HCT116 (cell line): ENCODE measurements at regions not wholly inside any gene's neighbourhood (a gene's known extent, or its start where the extent isn't known, plus 50 kb on each side); places are given as distances from the start of the nearest gene placed in this dataset.

ENCODE experiments used
- ATAC-seq: fragments of 200-7000 bp; cut with Tn5 transposase; 2 replicates; pipeline ENCODE4 v1.9.1; 2020; ENCODE audit warnings: mild to moderate bottlenecking, moderate library complexity
- BruUV-seq: library from RNA; stranded (reverse); fragments of 400-500 nt; replicated peaks from 2 replicates; lab custom pipeline; 2021; lab: Mats Ljungman, UMichigan
- CTCF ChIA-PET: fragments of 300-600 bp; sonication (Branson Sonifier 250); formaldehyde crosslinking; loops from one replicate; lab custom pipeline; 2021; ENCODE audit warnings: antibody characterized with exemption; lab: Charles Lee
- POLR2A ChIA-PET: fragments of 300-600, 350-600 bp; sonication (Branson Sonifier 250); formaldehyde crosslinking; loops from one replicate; lab custom pipeline; 2021; ENCODE audit warnings: antibody characterized with exemption; lab: Charles Lee
- RAD21 ChIA-PET, 2 experiments: fragments of 300-600 bp; sonication (Branson Sonifier 250); formaldehyde crosslinking; loops; one replicate each; lab custom pipeline; 2023; ENCODE audit warnings: low total read pairs in 2 of 2; ENCODE audit not compliant: uncharacterized antibody in 2 of 2, unreplicated experiment in 2 of 2, low non-redundant PET in 1 of 2; lab: Charles Lee
- DNase-seq: peaks from one replicate; pipeline ENCODE4 v3.0.0-alpha.2; 2010; ENCODE audit warnings: low read depth, low spot score
- H2AFZ ChIP-seq: fragments of 200-600 bp; shearing (Covaris generic), sonication (generic); 2 replicates; pipeline ENCODE4 v1.6.1; 2017; ENCODE audit warnings: low read depth, mixed run types, mixed read lengths, antibody characterized with exemption, low read length; ENCODE audit not compliant: poor library complexity, severe bottlenecking
- H3K27ac ChIP-seq: 2 replicates; pipeline ENCODE4 v1.5.1; 2012; ENCODE audit warnings: low read depth, low read length
- H3K27me3 ChIP-seq: fragments of 200-600 bp; sonication (generic); 2 replicates; pipeline ENCODE4 v1.6.1; 2016; ENCODE audit warnings: mixed run types, low read length, mixed read lengths; ENCODE audit not compliant: insufficient read depth
- H3K36me3 ChIP-seq, 2 experiments: fragments of 200-500 bp in 1 of 2; fragments of 200-600 bp in 1 of 2; sonication (Bioruptor generic) in 1 of 2; sonication (generic) in 1 of 2; 2 replicates each; pipeline versions ENCODE4 v1.5.1 to v1.6.1; 2014 to 2016; ENCODE audit warnings: low read length in 2 of 2, inconsistent platforms in 1 of 2, mixed read lengths in 1 of 2, mixed run types in 1 of 2; ENCODE audit not compliant: insufficient read depth in 2 of 2, control insufficient read depth in 1 of 2
- H3K4me1 ChIP-seq, 2 experiments: fragments of 200-600 bp in 1 of 2; sonication (generic) in 1 of 2; 2 replicates each; pipeline versions ENCODE4 v1.5.1 to v1.6.1; 2012 to 2017; ENCODE audit warnings: low read length in 2 of 2, inconsistent platforms in 1 of 2, mild to moderate bottlenecking in 1 of 2, mixed read lengths in 1 of 2, mixed run types in 1 of 2, moderate library complexity in 1 of 2; ENCODE audit not compliant: insufficient read depth in 2 of 2, control insufficient read depth in 1 of 2
- H3K4me2 ChIP-seq: fragments of 200-600 bp; sonication (generic); 2 replicates; pipeline ENCODE4 v1.6.1; 2017; ENCODE audit warnings: mixed run types, low read length, mixed read lengths
- H3K4me3 ChIP-seq, 2 experiments: fragments of 200-600 bp in 1 of 2; sonication (generic) in 1 of 2; replicated peaks in 1 of 2; 2 replicates each; pipeline ENCODE4 v1.5.1; 2011 to 2016; ENCODE audit warnings: low read length in 2 of 2, control low read depth in 1 of 2, low read depth in 1 of 2, mild to moderate bottlenecking in 1 of 2, mixed read lengths in 1 of 2, mixed run types in 1 of 2
- H3K79me2 ChIP-seq: fragments of 200-600 bp; sonication (generic); 2 replicates; pipeline ENCODE4 v1.6.1; 2017; ENCODE audit warnings: mild to moderate bottlenecking, mixed run types, low read length, moderate library complexity, mixed read lengths; ENCODE audit not compliant: insufficient read depth
- H3K9ac ChIP-seq: fragments of 200-600 bp; sonication (generic); 2 replicates; pipeline ENCODE4 v1.6.1; 2016; ENCODE audit warnings: low read length, mixed read lengths
- H3K9me2 ChIP-seq: fragments of 200-600 bp; sonication (generic), shearing (Covaris generic); 2 replicates; pipeline ENCODE4 v1.6.1; 2017; ENCODE audit warnings: mixed run types, mild to moderate bottlenecking, moderate library complexity; ENCODE audit not compliant: insufficient read depth
- H3K9me3 ChIP-seq, 2 experiments: fragments of 200-500 bp in 1 of 2; fragments of 200-600 bp in 1 of 2; sonication (Bioruptor generic) in 1 of 2; sonication (generic) in 1 of 2; 2 replicates each; pipeline ENCODE4 v1.6.1; 2014 to 2017; ENCODE audit warnings: low read length in 2 of 2, mixed read lengths in 2 of 2, inconsistent platforms in 1 of 2, low read depth in 1 of 2, mild to moderate bottlenecking in 1 of 2, mixed run types in 1 of 2, moderate library complexity in 1 of 2; ENCODE audit not compliant: control insufficient read depth in 1 of 2, insufficient read depth in 1 of 2
- H4K20me1 ChIP-seq: fragments of 200-600 bp; sonication (generic), shearing (Covaris generic); 2 replicates; pipeline ENCODE4 v1.6.1; 2017; ENCODE audit warnings: mixed run types, mild to moderate bottlenecking, moderate library complexity; ENCODE audit not compliant: insufficient read depth
- ATF3 ChIP-seq: IDR thresholded peaks from 2 replicates; pipeline ENCODE4 v1.6.1; 2012
- CBX3 ChIP-seq: IDR thresholded peaks from 2 replicates; pipeline ENCODE4 v1.6.1; 2012; ENCODE audit warnings: low read depth
- CEBPB ChIP-seq: IDR thresholded peaks from 2 replicates; pipeline ENCODE4 v1.6.1; 2012; ENCODE audit warnings: low read depth
- EGR1 ChIP-seq: IDR thresholded peaks from 2 replicates; pipeline ENCODE4 v1.6.1; 2012; ENCODE audit warnings: low read depth
- EZH2phosphoT487 ChIP-seq: fragments of 200-600 bp; IDR thresholded peaks from 2 replicates; pipeline ENCODE4 v1.6.1; 2018; ENCODE audit warnings: antibody characterized with exemption, borderline replicate concordance
- JUND ChIP-seq: IDR thresholded peaks from 2 replicates; pipeline ENCODE4 v1.6.1; 2012
- MAX ChIP-seq: IDR thresholded peaks from 2 replicates; pipeline ENCODE4 v1.6.1; 2012
- POLR2AphosphoS5 ChIP-seq: IDR thresholded peaks from 2 replicates; pipeline ENCODE4 v1.6.1; 2011; ENCODE audit warnings: mild to moderate bottlenecking, low read depth, low read length, moderate library complexity
- RAD21 ChIP-seq: IDR thresholded peaks from 2 replicates; pipeline ENCODE4 v1.6.1; 2012; ENCODE audit warnings: low read depth, mild to moderate bottlenecking
- SP1 ChIP-seq: IDR thresholded peaks from 2 replicates; pipeline ENCODE4 v1.6.1; 2012; ENCODE audit warnings: low read depth
- ZFX ChIP-seq: fragments of 450-650 bp; IDR thresholded peaks from 2 replicates; pipeline ENCODE4 v1.6.1; 2017
- intact Hi-C: fragments of 100-400 bp; cut with micrococcal nuclease; formaldehyde crosslinking; loops from 2 replicates; pipeline ENCODE4 v1.10.0; 2022

- CTCF ChIA-PET = no interaction called here
- H4K20me1 ChIP-seq = no peaks in the 10 kb centered on the region
- H3K4me1 ChIP-seq = peaks cover 3 to 25% of the 10 kb centered on the region in 2 experiments; a peak in 2 of 4 replicates
- H2AFZ ChIP-seq = no peak overlapping the region
- no peaks in the 10 kb centered on the region for H3K9me2 ChIP-seq
- H3K4me2 ChIP-seq = no peak overlapping the region
- ATAC-seq (no peak), DNase-seq (no peak)
- peaks cover 12% of the 10 kb centered on the region in 2 experiments; a peak in 2 of 4 replicates for H3K9me3 ChIP-seq
- BruUV-seq = no TSS peak
- H3K27ac ChIP-seq = no peak overlapping the region
- H3K27me3 ChIP-seq = no peaks in the 10 kb centered on the region
- TF ChIP-seq POLR2AphosphoS5 (no peak), EZH2phosphoT487 (no peak), CEBPB (no peak), RAD21 (no peak), JUND (no peak), EGR1 (no peak), ATF3 (no peak)
- POLR2A ChIA-PET = no interaction called here
- H3K9ac ChIP-seq = no peak overlapping the region
- no peak overlapping the region for H3K4me3 ChIP-seq
- intact Hi-C loops = no loop called here
- no peaks in the 10 kb centered on the region for H3K79me2 ChIP-seq
- RAD21 ChIA-PET = no interaction called here
- H3K36me3 ChIP-seq = no peaks in the 10 kb centered on the region
Measured at GRCh38 chr12:116472193-116472592, 87.0 kb upstream of the MAP1LC3B2 start.

- Histone ChIP-seq H3K9me3 (peaks cover 12 to 16% of the 10 kb centered on the region in 2 experiments; a peak in 2 of 4 replicates), H3K79me2 (no peaks in the 10 kb centered on the region), H3K36me3 (no peaks in the 10 kb centered on the region), H3K4me1 (peaks cover 3 to 22% of the 10 kb centered on the region in 2 experiments; a peak in 2 of 4 replicates), H4K20me1 (no peaks in the 10 kb centered on the region), H2AFZ (no peak overlapping the region), H3K4me2 (no peak overlapping the region), H3K27ac (no peak overlapping the region), H3K4me3 (no peak overlapping the region), H3K9ac (no peak overlapping the region), H3K9me2 (no peaks in the 10 kb centered on the region), H3K27me3 (no peaks in the 10 kb centered on the region)
- ChIA-PET RAD21 (no interaction called here), CTCF (no interaction called here), POLR2A (no interaction called here)
- intact Hi-C loops = no loop called here
- TF ChIP-seq MAX (no peak), JUND (no peak), EZH2phosphoT487 (no peak), ZFX (no peak), EGR1 (no peak), POLR2AphosphoS5 (no peak), SP1 (no peak), CBX3 (peak; percentile 76; the same call in 1 of the 2 replicates)
- ATAC-seq (no peak), DNase-seq (no peak)
- no TSS peak for BruUV-seq
Measured at GRCh38 chr12:116473416-116473815, 85.8 kb upstream of the MAP1LC3B2 start.
